ENCODE measurements at regions not wholly inside any gene's neighbourhood (a gene's known extent, or its start where the extent isn't known, plus 50 kb on each side); places are given as distances from the start of the nearest gene placed in this dataset.

DNA sequence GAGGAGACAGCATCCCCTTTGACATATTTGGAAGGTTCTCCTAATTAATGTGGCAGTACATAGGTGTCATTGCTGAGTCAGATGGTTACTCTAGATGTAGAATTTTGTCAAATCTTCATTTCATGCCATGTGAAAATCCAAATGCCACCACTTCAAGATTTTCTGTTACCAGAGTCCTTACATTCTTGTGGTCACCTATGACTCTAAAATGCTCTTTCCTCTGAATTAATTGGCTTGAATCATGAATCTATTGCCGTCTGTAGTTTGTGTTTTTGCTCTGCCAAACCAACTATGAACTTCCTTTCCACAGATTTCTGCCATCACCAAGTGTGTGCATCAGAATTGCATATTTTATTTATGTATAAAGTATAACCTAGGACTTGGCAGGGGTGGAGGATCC is 269.4 kb upstream of the ZPLD1 start:
- TF ChIP-seq, protein P1, sequence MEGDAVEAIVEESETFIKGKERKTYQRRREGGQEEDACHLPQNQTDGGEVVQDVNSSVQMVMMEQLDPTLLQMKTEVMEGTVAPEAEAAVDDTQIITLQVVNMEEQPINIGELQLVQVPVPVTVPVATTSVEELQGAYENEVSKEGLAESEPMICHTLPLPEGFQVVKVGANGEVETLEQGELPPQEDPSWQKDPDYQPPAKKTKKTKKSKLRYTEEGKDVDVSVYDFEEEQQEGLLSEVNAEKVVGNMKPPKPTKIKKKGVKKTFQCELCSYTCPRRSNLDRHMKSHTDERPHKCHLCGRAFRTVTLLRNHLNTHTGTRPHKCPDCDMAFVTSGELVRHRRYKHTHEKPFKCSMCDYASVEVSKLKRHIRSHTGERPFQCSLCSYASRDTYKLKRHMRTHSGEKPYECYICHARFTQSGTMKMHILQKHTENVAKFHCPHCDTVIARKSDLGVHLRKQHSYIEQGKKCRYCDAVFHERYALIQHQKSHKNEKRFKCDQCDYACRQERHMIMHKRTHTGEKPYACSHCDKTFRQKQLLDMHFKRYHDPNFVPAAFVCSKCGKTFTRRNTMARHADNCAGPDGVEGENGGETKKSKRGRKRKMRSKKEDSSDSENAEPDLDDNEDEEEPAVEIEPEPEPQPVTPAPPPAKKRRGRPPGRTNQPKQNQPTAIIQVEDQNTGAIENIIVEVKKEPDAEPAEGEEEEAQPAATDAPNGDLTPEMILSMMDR (IDR thresholded peaks at IDR 0.05; ENCODE audit: low read depth, low read length), result no peak
- H3K27me3 ChIP-seq (ENCODE audit: insufficient read depth, low read depth, severe bottlenecking), result no peaks in the 10 kb centered on the region
- no peaks in the 10 kb centered on the region for H3K36me3 ChIP-seq
- no peak for DNase-seq
- no peak overlapping the region for H3K4me3 ChIP-seq (ENCODE audit: low read depth, low read length)
- no peak overlapping the region for H3K27ac ChIP-seq
- H3K9me3 ChIP-seq (ENCODE audit: severe bottlenecking), result no peaks in the 10 kb centered on the region

DNA sequence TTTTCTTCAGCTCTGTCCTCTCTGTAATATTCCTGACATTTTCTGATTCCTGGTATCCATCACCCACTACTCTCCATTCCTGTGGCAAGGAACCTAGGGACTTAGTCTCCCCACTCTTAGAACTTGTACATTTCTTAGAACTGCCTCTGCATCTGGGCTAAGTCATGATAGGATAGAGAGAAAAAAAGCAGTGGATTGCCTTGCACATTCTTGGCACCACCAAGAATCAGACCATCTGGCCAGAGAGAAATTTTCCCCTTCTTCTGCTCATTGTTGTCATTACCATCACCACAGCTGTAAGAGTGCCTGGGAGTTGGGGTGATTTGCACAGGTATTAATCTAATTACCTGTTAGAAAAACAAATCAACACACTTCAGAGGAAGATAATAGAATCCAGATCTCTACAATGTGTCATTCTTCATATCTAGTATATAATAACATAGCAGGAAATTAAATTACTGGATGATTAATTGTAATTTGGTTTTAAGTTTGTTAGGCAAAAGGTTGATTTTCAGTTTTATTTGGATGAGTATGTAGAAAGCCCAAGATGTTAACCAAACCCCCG is 264.8 kb upstream of the ZPLD1 start:
- TF ChIP-seq, protein P1 (IDR thresholded peaks at IDR 0.05; ENCODE audit: low read depth, low read length), result no peak
- no peak overlapping the region for H3K27ac ChIP-seq
- no peak for DNase-seq

DNA sequence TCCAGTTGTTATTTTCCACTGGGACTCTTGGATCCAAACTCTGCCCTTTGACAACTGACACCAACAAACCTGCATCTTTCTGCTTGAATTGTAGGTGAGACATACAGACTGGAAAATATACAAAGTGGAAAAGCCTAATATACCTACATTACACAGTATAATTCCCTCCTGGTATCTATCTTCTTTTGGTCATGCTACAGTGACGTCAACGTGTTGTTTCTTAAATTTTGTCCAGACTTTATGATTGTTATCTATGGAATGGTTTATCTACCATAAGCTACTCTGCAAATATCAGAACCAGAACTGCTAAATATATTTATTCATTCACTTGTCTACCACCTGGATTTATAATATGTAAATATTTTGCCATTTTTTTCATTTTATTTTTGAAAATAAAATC is 264.3 kb upstream of the ZPLD1 start:
- no peak for DNase-seq
- H3K27me3 ChIP-seq (ENCODE audit: insufficient read depth, low read depth, severe bottlenecking), result no peaks in the 10 kb centered on the region
- no peak overlapping the region for H3K4me3 ChIP-seq (ENCODE audit: low read depth, low read length)
- no peaks in the 10 kb centered on the region for H3K9me3 ChIP-seq (ENCODE audit: severe bottlenecking)
- no peaks in the 10 kb centered on the region for H3K36me3 ChIP-seq
- H3K27ac ChIP-seq, result no peak overlapping the region
- TF ChIP-seq, protein P1 (IDR thresholded peaks at IDR 0.05; ENCODE audit: low read depth, low read length), result no peak

More for the DNA sequence above, 264.8 kb upstream of the ZPLD1 start:
- H3K9me3 ChIP-seq (ENCODE audit: severe bottlenecking), result no peaks in the 10 kb centered on the region
- H3K4me3 ChIP-seq (ENCODE audit: low read depth, low read length), result no peak overlapping the region
- no peaks in the 10 kb centered on the region for H3K36me3 ChIP-seq
- no peaks in the 10 kb centered on the region for H3K27me3 ChIP-seq (ENCODE audit: insufficient read depth, low read depth, severe bottlenecking)

DNA sequence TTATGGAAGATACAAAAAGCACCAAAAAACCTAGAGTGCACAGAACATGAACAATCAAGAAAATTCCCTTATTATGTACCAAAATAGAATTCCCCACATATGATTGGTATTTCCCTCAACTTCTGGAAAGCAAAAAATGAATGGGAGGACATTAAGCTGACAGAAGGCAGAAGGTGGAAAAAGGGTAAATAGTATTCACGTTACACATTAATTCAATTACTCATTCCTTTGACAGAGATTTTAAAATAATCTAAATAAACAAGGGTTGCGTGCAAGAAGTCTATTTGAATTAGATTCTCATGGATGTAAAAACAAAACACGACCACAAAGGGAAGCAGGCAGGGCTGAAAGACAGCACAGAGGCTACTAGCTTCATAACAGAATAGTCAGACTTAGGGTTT is 260.5 kb upstream of the ZPLD1 start:
- Histone ChIP-seq H3K27ac (no peak overlapping the region), H3K27me3 (ENCODE audit: insufficient read depth, low read depth, severe bottlenecking) (no peaks in the 10 kb centered on the region), H3K9me3 (ENCODE audit: severe bottlenecking) (no peaks in the 10 kb centered on the region), H3K36me3 (no peaks in the 10 kb centered on the region), H3K4me3 (ENCODE audit: low read depth, low read length) (no peak overlapping the region)
- DNase-seq, result no peak
- TF ChIP-seq, protein P1 (IDR thresholded peaks at IDR 0.05; ENCODE audit: low read depth, low read length), result no peak

DNA sequence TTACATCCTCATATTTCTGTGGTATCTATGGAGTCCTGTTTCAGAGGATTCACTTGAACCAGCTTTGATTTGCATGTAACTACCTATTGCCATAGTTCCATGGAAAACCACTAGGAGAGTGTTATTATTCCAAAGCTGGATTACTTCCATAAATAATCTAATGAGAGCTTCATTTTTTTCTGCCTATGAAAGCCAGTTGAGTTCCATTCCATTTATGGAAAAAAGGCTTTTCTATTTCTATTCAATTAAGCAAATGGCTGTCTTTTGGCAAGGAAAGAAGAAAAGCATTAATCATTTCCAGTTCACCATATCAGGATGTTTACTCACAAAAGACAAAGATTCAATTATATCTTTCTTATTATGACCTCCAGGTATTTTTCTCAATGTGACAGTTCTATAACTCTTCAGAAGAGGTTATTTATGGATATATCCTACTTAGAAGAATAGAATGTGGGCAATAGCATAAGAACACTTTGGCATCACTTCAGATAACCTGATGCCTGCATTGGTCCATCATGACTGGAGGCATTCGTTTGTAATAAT is 259.9 kb upstream of the ZPLD1 start:
- Histone ChIP-seq H3K27me3 (ENCODE audit: insufficient read depth, low read depth, severe bottlenecking) (no peaks in the 10 kb centered on the region), H3K4me3 (ENCODE audit: low read depth, low read length) (no peak overlapping the region), H3K9me3 (ENCODE audit: severe bottlenecking) (no peaks in the 10 kb centered on the region), H3K27ac (no peak overlapping the region), H3K36me3 (no peaks in the 10 kb centered on the region)
- DNase-seq, result no peak
- TF ChIP-seq, protein P1 (IDR thresholded peaks at IDR 0.05; ENCODE audit: low read depth, low read length), result no peak
